ENCODE measurements at regions not wholly inside any gene's neighbourhood (a gene's known extent, or its start where the extent isn't known, plus 50 kb on each side); places are given as distances from the start of the nearest gene placed in this dataset.

DNA sequence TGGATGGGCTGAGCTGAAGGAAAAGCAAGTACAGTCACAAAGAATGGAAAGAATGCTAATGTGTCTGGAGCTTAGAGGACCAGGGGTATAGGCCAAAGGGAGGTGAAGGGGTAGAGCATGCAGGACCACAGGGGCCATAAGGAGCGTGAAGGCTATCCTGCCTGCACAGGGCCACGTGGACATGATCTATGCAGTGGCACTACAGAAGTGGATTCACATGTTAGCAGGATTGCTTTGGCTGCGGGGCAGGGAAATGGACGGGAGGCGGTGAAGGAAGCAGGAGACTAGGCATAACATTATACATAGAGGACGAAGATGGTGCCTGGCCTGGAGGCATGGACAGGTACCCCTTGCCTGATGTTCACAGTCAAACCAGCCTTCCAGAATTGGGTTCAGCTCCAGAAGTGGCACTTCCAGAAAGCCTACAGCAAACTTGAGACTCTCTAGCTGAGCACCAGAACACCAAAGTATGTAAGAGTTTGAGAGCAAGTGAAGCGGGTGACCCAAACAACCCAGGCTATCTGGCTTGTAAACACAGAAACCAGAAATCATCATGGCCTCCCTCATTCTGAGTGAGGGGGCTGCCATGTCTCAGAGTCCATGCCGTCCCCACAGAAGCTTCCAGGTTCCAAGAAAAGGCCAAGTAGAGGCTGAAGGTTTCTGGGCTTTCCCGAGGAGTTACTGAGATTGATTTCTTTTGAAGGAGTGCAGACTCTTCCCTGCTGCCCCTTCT, 135.5 kb upstream of the JUN start:
- no peak for DNase-seq

DNA sequence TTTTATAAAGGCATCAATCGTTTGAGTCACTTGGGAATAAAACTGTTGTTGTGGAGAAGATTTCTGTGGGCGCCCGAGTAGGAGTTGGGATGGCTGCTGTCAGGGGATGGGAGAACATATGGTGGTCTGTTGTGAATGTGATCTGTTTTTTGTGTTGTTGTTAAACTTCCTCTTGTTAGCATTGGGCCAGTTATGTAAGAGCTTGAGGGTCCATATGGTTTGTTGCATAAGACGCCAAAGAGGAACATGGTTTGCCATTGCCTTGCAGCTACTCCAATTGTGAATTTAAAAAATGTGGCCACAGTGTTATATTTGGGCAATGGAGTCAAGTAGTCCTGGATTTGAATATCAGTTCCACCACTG, 136.1 kb upstream of the JUN start:
- no peak for DNase-seq

DNA sequence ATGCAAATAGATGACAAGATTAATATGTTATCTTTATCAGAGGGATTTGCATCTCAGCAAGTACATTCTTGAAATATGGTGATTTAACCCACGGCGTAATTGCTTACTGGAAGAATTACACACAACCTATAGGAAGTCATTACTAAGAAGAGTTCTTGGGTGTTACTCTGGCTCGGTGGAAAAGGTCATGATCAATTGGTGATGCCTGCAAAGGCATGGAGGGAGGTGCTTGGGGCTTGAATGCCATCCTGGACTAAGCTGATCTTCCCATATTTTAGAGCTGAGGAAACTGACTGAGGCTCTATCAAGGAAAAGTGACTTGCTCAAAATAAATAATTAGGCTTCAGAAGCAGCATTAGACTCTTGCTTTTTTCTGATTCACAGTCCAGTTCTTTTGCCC, 137.5 kb upstream of the JUN start:
- DNase-seq, result no peak

DNA sequence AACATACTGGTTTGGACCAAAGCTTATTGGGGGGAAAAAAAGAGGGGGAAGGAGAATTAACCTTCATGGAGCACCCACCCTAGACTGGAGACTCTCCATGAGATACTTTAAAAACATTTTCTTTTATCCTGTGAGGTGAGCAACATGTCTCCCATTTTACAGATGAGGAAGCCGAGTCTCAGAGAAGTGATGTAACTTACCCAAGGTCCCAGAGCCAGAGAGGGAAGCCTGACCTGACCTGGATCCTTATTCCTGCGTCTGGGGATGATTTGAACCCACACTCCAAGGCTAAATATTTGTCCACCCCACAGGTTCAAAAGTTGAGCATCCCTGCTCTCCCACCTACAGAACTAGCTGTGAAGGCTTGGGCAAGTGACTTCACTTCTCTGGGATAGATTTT, 137.9 kb upstream of the JUN start:
- no peak for DNase-seq

DNA sequence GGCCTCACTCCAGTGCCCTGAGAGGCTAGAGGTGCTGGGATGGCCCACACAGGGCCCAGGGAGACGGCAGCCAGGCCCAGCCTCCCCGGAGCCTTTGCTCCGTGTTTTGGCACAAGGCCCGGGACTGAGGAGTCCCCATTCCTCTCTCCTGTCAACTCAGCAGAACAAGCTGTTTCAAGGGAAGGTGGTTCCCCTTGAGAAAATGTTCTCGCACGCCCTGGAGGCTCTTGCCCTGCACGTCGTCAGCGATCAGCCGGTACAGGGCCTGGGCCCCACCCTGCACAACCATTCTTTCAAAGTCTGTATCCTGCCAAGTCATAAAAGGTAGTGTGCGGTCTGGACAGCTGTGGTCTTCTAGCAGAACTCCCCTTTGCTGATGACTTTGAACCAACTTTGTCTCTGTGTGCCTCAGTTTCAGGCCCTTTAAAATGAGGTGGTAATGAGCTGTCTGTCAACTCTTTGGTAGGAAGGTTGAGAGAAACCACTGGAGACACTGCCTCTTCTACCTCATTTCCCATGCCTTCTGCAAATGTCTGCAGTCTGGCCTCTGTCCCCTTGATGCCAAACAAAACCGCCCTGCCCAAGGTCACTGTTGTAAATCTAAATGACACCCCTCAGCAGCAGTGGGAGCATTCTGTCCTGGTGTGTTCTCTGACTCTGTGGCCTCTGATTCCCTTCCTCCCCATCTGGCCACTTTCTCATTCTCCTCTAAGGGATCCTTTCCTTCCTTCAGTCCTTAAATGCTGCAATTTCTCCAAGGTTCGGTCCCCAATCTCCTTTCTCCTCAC, 138.6 kb upstream of the JUN start:
- no peak for DNase-seq

DNA sequence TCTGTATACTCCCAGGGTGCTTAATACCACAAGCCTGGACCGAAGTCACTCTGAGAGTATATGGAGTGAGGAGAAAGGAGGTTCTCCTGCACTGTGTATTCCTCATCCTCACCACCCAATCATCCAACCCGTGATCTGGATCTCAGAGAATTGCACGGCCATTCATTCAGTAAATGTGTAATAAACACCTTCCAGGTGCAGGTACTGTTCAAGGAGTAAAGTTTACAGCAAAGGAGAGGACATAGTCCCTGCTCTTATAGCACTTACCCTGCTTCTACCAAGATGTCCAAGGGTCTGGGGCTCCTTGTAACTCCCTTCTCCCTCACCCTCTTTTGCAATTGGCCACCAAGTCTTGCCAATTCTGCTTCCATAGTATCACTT, 139.2 kb upstream of the JUN start:
- DNase-seq, result no peak

DNA sequence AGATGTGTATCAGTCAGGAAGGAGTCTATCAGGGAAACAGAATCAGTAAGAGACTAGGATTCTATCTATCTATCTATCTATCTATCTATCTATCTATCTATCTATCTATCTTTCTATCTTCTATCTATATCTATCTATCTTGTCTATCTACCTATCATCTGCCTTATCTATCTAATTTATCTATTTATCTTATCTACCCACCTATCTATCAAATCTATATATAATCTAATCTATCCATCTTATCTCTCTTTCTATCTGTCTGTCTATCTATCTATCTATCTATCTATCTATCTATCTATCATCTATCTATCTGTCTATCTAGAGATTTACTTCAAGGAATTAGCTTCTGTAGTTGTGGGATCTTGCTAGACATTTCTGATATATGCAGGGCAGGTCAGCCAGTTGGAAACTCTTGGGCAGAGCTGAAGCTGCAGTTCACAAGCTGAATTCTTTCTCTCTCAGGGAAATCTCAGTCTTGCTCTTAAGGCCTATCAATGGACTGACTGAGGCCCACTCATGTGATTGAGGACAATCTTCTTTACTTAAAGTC, 140.2 kb upstream of the JUN start:
- no peak for DNase-seq

DNA sequence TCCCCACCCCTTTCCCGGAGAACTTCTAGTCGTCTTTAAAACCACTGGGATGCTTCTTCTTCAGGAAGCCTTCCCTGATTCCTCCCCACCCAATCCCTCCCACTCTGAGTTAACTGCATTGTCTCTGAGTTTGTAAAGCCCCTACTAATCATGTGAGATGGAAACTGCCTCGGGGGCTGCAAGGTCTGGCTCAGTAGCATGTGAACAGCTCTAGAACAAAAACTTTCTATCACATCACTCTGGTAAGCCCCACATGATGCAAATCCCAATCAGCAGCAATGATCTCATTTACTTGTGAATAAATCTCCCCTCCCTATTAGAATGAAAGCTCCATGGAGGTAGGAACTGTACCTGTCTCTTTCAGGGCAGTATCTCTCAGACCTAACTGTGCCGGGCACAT, 141.0 kb upstream of the JUN start:
- DNase-seq, result no peak

DNA sequence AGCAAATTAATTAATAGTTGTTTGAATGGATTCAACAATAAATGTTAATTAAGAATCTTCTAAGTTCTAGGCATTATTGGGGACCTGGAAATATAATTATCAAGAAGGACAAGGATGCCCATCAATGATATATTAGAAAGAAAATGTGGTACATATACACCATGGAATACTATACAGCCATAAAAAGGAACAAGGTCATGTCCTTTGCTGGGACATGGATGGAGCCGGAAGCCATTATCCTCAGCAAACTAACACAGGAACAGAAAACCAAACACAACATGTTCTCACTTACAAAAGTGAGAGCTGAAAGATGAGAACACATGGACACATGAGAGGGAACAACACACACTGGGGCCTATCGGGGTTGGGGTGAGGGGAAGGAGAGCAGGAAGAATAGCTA, 141.4 kb upstream of the JUN start:
- no peak for DNase-seq

DNA sequence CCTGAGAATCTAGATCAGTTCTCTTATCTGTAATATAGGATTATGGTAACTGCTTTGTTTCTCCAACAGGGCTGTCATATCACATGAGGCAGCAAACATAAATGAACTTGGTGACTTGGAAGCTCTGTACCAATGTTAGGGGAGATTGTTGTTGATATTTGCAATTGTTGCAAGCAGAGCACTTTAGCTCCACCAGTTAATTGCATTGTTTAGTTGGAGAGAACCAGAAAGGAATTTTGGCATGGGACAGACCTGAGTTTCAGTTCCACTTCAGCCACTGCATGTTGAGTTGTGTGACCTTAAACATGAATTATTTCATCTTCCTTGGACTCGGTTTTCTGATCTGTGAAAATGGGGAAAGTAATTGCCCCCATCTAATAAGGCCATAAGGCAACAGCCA, 142.3 kb upstream of the JUN start:
- DNase-seq, result no peak

DNA sequence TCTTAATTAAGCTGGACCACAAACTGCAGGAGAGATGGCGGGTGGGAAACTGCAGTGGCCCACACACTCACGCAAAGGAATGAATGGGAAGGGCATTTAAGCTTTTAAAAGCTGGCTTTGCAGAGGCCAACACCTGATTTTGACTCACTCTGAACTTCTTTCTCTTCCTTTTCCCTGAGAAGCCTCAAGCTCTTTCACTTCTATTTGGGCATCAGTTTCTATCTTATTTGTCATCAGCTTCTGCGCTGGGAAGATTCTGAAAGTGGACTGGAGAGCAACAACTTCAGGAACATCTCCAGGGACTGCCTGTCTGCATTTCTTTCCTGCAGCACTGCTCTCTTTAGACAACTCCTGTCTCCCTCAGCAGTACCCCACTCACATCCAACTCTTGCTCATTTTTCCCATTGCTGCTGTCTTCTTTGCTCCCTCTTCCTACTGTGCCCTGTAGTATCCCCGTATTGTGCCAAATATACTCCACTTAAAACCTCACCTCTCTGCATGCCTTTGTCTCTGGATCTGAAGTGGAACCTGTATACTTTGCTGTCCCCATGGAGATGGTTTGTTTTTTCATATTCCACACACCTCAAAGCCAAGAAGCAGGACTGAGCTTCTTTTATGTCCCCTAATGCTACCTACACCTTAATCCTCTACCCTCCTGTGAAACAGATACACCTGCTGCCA, 143.3 kb upstream of the JUN start:
- DNase-seq, result no peak

DNA sequence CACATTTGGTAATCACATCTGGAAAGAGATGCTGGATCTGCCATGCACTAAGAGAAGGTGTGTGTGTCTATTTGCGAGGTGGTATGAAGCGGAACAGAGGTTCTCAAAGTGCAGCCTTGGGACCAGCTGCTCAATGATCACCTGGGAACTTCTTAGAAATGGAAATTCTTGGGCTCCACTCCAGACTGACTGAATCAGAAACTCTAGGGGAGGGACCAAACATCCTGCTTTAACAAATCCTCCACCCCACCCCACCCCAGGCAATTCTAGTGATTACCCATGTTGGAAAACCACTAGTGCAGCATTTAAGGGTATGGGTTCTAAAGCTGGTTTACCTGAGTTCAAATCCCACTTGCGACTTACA, 143.9 kb upstream of the JUN start:
- DNase-seq, result no peak

DNA sequence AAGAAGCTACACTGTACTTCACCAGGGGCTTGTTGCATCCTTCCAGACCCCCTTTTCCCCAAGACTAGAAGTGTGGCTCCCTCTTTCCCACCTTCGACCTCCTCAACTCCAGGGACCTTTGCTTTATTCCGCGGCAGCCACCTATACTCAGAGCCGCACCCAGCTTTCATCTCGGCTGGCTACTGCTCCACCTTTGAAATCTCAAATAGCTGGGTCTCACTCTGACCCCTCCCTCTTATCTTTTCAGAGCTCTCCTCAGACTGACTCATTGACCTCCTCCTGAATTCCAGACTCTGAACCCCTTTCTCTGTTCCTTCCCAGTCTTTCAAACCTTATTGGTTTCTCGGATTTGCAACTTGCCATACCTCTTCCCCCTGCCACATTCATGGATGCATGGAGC, 144.7 kb upstream of the JUN start:
- DNase-seq, result no peak

DNA sequence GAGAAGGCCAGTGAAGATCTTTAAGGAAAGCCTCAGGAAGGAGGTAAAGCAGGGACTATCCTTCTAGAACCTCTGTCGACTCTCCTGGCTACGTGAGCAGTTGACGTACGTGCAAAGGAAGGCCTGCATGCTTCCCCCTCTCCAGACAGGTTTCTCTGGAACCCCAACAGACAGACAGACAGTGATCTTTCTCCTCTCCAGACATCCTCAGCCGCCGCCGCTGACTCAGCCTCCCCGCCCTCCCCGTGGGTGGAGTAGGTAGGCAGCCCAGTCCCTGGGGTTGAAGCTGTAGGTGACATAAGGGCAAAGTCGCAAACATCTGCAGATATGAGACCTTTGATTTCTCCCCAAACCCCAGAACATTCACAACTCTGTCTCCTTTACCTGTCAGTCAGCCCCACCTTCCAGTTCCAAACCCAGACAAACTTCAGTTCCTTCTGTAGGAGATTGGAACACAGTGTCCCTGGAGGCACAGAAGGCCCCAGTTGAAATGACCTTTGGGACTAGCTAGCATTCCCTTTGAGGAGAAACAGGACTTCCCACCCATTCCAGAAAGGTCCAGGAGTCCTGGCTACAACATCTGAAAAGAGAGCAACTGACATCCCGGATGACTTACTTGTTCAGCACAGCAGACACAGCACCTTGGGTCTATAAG, 146.0 kb upstream of the JUN start:
- DNase-seq, result no peak

DNA sequence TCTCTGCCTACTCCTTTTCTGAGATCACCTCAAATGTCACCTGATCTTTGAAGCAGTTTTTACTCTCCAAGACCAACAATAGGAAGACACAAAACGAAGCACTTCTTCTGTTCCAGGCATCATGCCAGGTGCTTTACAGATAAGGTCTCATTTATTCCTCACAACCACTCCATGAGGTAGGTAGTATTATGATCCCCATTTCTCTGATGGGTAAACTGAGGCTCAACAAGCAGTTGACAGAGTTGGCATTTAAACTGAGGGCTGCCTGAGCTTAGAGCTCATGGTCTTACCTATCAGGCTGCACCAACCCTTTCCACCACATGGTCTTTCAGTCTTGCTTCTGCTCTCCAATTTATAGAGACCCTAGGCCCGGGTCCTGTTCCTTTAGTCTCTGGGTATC, 147.2 kb upstream of the JUN start:
- no peak for DNase-seq

DNA sequence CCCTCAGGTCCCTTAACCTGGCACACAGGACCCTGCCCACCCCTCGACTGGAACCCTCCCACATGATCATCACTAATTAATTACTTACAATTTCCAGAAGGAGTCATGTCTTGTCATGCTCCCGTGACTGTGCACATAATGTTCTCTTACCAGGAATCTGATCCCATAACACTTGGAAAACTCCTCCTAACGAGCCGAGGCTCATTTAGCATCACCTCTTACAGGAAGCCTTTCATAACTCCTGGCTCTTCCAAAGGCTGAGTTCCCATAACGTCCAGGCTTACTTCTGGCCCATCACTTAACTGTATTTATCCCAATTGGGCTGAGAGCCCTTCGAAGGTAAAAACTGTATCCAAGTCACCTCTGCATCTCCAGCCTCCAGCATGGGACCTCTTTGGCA, 147.9 kb upstream of the JUN start:
- DNase-seq, result no peak

DNA sequence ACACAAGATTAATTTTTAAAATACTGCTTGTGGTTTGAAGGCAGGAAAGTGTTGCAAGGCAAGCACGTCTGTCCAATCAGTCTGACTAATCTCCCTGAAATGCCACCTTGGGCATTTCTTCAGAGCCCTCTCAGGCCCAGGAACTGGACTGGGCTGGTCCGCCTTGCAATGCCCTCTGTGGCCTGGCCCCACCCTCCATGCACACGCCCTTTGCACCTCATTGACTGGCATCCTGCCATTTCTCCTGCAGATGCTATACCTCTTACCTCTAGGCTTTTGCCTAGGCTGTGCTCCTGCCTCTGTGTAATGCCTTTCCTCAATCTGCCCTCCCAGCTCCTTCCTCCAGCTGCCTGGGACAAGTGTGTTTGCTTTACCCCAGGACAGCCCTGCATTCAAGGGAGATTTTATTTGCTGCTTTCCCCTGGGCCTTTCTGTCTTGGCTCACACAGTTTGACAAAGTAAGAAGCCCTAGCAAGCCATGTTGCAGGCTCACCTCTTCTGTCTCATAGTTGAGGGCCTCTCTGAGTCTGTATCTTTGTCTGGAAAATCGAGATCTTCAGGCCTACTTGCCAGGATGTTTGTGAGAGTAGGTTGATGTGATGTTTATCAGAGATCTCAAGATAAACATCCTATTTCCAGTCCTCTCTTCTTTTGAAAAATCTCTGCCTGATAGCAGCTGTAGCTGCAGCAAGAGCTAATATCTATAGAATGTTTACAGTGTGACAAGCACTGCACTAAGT, 149.2 kb upstream of the JUN start:
- DNase-seq, result no peak

DNA sequence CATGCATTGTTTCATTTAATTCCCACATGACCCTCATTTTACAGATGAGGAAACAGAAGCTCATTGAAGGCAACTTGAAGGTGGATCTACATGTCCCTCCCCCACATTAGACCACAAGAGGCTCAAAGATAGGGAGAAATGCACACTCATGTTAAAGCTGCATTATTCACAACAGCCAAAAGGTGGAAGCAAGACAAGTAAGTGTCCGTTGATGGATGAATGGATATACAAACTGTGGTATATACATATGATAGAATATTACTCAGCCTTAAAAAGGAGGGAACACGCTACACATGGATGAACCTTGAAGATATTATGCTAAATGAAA, 149.7 kb upstream of the JUN start:
- DNase-seq, result no peak

DNA sequence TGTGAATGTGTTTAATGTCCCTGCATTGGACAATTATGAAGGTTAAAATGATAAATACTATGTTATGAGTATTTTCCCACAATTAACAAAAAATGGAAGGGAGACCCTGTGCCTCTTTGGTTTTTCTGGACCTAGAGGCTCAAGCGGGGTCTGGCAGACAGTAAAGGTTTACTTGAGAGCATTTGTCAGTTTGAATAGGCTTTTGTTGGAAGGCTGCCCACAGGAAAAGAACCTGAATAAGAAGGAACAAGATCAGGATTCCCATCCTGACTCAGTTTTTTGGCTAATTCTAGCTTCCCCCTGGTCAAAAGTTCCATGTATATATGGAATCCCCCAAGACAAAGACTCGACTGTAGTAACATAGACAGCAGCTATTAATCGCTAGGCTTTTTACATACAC, 150.9 kb upstream of the JUN start:
- DNase-seq, result no peak

DNA sequence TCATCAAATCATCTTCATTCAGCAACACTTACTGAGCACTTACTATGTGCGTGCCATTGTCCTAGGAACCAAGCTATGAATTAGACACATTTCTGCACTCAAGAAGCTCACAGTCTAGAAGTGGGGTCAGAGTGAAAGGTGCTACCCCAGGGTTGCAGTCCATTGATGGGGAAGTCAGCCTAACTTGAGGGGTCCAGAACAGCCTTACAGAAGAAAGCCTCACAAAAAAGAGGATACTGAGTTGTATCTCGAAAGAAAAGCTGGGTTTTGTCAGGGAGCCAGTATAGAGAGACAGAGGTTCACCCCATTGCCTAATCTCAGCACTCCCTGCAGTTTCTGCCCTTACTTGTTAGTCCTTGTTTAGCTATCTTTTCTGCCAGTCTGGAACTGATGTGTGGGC, 153.1 kb upstream of the JUN start:
- DNase-seq, result no peak

DNA sequence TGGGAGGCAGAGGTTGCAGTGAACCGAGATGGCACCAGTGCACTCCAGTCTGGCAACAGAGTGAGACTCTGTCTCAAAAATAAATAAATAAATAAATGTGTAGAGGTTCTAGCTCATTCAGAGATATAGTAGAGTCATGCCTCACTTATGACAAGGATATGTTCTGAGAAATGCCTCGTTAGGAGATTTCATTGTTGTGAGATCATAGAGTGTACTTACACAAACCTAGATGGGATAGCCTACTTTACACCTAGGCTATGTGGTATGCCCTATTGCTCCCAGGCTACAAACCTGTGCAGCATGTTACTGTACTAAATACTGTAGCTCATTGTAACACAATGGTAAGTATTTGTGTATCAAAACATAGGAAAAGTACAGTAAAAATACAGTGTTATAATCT, 155.3 kb upstream of the JUN start:
- no peak for DNase-seq

DNA sequence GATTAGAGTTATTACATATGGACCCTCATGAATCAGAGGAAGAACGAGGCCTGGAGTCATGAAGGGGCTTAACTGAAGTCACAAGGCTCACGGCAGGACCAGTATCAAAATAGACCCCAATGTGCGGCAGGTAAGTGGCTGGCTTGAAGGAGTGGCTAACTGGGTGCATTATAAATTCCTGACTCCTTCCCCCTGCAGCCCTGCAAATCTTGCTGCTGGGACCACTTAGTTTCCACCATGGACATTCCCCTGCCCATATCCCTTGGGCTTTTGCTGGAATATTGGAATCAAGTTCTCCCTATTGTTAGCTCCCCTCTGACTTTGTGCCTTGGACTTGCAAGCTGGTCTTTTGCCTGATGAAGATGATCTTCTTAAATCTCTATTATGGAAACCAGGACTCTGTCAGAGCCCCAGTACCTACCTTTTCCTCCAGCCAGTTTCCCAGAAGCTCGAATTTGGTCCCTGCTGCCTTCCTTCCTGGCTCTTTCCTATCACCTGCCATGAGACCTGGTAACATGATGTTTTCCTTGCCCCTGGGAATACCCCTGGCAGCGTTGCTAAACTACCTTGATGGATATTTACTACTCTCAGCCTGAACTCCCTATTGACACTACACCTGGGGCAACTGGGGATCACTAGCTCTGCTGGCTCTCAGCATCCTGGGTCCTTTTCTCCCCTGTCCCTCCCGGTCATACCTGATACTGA, 156.0 kb upstream of the JUN start:
- no peak for DNase-seq
